ENCODE measurements at regions not wholly inside any gene's neighbourhood (a gene's known extent, or its start where the extent isn't known, plus 50 kb on each side); places are given as distances from the start of the nearest gene placed in this dataset.
A peak's percentile ranks its signal among the peaks of the same experiment; 100 is the strongest.

GRCh38 chr1:43073490-43074230 lies 98.4 kb downstream of the EBNA1BP2 start:
- TF ChIP-seq CTCF (conservative IDR thresholded peaks at IDR 0.05; ENCODE audit: low read depth in 2 of 2) (peak; percentile 93 to 98), CREB1 (CRISPR knock-in tag; IDR thresholded peaks at IDR 0.05; ENCODE audit: low read depth) (no peak), POLR2AphosphoS5 (IDR thresholded peaks at IDR 0.05; ENCODE audit: low read depth) (no peak), ZNF114 (CRISPR knock-in tag; IDR thresholded peaks at IDR 0.05) (no peak), EZH2 (IDR thresholded peaks at IDR 0.05; ENCODE audit: low read depth, unreplicated experiment) (no peak), REST (IDR thresholded peaks at IDR 0.05; ENCODE audit: unreplicated experiment) (no peak), EZH2phosphoT487 (IDR thresholded peaks at IDR 0.05; ENCODE audit: unreplicated experiment) (no peak), ZNF331 (CRISPR knock-in tag; IDR thresholded peaks at IDR 0.05; ENCODE audit: low read depth) (no peak), STAT1 (IDR thresholded peaks at IDR 0.05; ENCODE audit: unreplicated experiment) (no peak), JUNB (IDR thresholded peaks at IDR 0.05; ENCODE audit: unreplicated experiment) (no peak), ETS1 (IDR thresholded peaks at IDR 0.05) (no peak)
